ENCODE measurements at regions not wholly inside any gene's neighbourhood (a gene's known extent, or its start where the extent isn't known, plus 50 kb on each side); places are given as distances from the start of the nearest gene placed in this dataset.

DNA sequence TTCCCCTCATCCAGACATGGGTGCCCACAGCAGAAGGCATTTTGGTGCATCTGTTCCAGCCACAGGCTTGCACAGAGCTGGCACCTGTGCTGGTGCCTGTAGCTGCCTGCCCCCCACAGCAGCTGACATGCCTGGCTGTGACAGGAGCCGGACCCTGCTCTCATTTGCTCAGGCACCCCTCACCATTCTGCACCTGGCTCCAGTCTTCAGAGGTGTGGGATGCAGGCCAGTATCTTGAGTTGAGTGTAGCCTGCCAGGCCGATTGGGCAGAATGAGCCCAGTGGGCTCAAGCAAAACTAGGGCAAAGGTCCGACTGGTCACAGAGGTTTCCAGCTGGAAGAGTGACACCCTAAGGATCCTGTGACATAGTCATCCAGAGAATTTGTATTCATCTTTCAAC, 887.7 kb downstream of the CDH11 start:
- no peak overlapping the region for H2AFZ ChIP-seq (ENCODE audit: low read length)
- H3F3A ChIP-seq (ENCODE audit: insufficient read depth, low read length), result no peaks in the 10 kb centered on the region
- no peaks in the 10 kb centered on the region for H3K4me1 ChIP-seq (ENCODE audit: low read length)
- H3K9me2 ChIP-seq (replicated peaks; ENCODE audit: insufficient read depth, low read length), result no peaks in the 10 kb centered on the region
- H3K9ac ChIP-seq (ENCODE audit: low read length), result no peak overlapping the region
- H4K20me1 ChIP-seq (ENCODE audit: insufficient read depth, low read length), result no peaks in the 10 kb centered on the region
- H3K36me3 ChIP-seq (replicated peaks; ENCODE audit: insufficient read depth, low read length), result no peaks in the 10 kb centered on the region
- no peaks in the 10 kb centered on the region for H3K79me2 ChIP-seq (ENCODE audit: low read length)
- DNase-seq, result no peak
- H3K9me3 ChIP-seq (replicated peaks; ENCODE audit: insufficient read depth, low read length), result no peaks in the 10 kb centered on the region
- TF ChIP-seq EZH2 (optimal IDR thresholded peaks at IDR 0.05; ENCODE audit: low read depth, low read length), result no peak
- no peak for TF ChIP-seq EZH2phosphoT487 (IDR thresholded peaks at IDR 0.05; ENCODE audit: low read length)
- TF ChIP-seq, protein P1, sequence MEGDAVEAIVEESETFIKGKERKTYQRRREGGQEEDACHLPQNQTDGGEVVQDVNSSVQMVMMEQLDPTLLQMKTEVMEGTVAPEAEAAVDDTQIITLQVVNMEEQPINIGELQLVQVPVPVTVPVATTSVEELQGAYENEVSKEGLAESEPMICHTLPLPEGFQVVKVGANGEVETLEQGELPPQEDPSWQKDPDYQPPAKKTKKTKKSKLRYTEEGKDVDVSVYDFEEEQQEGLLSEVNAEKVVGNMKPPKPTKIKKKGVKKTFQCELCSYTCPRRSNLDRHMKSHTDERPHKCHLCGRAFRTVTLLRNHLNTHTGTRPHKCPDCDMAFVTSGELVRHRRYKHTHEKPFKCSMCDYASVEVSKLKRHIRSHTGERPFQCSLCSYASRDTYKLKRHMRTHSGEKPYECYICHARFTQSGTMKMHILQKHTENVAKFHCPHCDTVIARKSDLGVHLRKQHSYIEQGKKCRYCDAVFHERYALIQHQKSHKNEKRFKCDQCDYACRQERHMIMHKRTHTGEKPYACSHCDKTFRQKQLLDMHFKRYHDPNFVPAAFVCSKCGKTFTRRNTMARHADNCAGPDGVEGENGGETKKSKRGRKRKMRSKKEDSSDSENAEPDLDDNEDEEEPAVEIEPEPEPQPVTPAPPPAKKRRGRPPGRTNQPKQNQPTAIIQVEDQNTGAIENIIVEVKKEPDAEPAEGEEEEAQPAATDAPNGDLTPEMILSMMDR (IDR thresholded peaks at IDR 0.05; ENCODE audit: low read length), result no peak
- H3K4me2 ChIP-seq (ENCODE audit: low read depth, low read length), result no peak overlapping the region
- no peaks in the 10 kb centered on the region for H3K27me3 ChIP-seq (replicated peaks; ENCODE audit: insufficient read depth, low read length)
- no peak overlapping the region for H3K4me3 ChIP-seq (ENCODE audit: low read length)
- H3K27ac ChIP-seq (ENCODE audit: low read length), result no peak overlapping the region

DNA sequence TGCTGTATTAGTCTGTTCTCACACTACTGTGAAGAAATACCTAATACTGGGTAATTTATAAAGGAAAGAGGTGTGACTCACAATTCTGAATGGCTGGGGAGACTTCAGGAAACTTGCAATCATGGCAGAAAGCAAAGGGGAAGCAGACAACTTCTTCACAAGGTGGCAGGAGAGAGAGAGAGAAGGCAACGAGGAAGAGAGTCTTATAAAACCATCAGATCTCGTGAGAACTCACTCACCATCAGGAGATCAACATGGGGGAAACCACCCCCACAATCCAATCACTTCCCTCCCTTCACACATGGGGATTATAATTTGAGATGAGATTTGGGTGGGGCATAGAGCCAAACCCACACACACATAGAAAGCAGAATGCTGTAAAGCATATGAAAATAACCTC, 896.2 kb downstream of the CDH11 start:
- H4K20me1 ChIP-seq (ENCODE audit: insufficient read depth, low read length), result no peaks in the 10 kb centered on the region
- H3F3A ChIP-seq (ENCODE audit: insufficient read depth, low read length), result no peaks in the 10 kb centered on the region
- no peak overlapping the region for H3K4me3 ChIP-seq (ENCODE audit: low read length)
- no peak overlapping the region for H3K27ac ChIP-seq (ENCODE audit: low read length)
- TF ChIP-seq EZH2phosphoT487 (IDR thresholded peaks at IDR 0.05; ENCODE audit: low read length), result no peak
- TF ChIP-seq, protein P1 (IDR thresholded peaks at IDR 0.05; ENCODE audit: low read length), result no peak
- no peak for TF ChIP-seq EZH2 (optimal IDR thresholded peaks at IDR 0.05; ENCODE audit: low read depth, low read length)
- no peak for DNase-seq
- H3K9me2 ChIP-seq (replicated peaks; ENCODE audit: insufficient read depth, low read length), result no peaks in the 10 kb centered on the region
- H3K79me2 ChIP-seq (ENCODE audit: low read length), result no peaks in the 10 kb centered on the region
- no peaks in the 10 kb centered on the region for H3K36me3 ChIP-seq (replicated peaks; ENCODE audit: insufficient read depth, low read length)
- H3K9me3 ChIP-seq (replicated peaks; ENCODE audit: insufficient read depth, low read length), result no peaks in the 10 kb centered on the region
- H2AFZ ChIP-seq (ENCODE audit: low read length), result no peak overlapping the region
- no peaks in the 10 kb centered on the region for H3K27me3 ChIP-seq (replicated peaks; ENCODE audit: insufficient read depth, low read length)
- H3K4me2 ChIP-seq (ENCODE audit: low read depth, low read length), result no peak overlapping the region
- H3K9ac ChIP-seq (ENCODE audit: low read length), result no peak overlapping the region
- no peaks in the 10 kb centered on the region for H3K4me1 ChIP-seq (ENCODE audit: low read length)

DNA sequence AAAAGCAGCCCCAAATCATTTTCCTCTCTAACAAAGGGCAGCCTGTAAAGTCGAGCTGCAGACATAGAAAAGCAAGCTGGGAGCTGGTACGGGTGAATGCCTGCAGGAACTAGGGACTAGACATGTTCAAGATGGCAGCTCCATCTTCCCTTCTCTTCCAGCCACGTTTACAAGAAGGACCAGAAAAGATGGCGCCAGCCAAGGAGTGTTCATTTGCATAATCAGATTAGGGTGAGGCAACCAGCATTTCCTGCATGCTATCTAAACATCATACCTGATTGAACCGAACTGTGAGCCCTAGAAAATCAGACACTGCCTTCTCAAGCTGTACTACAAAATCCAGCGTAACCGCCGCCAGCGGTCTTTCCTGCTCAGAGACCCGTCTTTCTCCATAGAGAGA, 896.8 kb downstream of the CDH11 start:
- Histone ChIP-seq H4K20me1 (ENCODE audit: insufficient read depth, low read length) (no peaks in the 10 kb centered on the region), H3K9ac (ENCODE audit: low read length) (no peak overlapping the region)

More for the DNA sequence above, 896.8 kb downstream of the CDH11 start:
- Histone ChIP-seq H3K27me3 (replicated peaks; ENCODE audit: insufficient read depth, low read length) (no peaks in the 10 kb centered on the region), H3K79me2 (ENCODE audit: low read length) (no peaks in the 10 kb centered on the region), H3K4me3 (ENCODE audit: low read length) (no peak overlapping the region), H3K9me2 (replicated peaks; ENCODE audit: insufficient read depth, low read length) (no peaks in the 10 kb centered on the region), H3K4me1 (ENCODE audit: low read length) (no peaks in the 10 kb centered on the region), H3F3A (ENCODE audit: insufficient read depth, low read length) (no peaks in the 10 kb centered on the region), H3K27ac (ENCODE audit: low read length) (no peak overlapping the region), H3K36me3 (replicated peaks; ENCODE audit: insufficient read depth, low read length) (no peaks in the 10 kb centered on the region), H3K9me3 (replicated peaks; ENCODE audit: insufficient read depth, low read length) (no peaks in the 10 kb centered on the region), H2AFZ (ENCODE audit: low read length) (no peak overlapping the region), H3K4me2 (ENCODE audit: low read depth, low read length) (no peak overlapping the region)
- DNase-seq, result no peak
- TF ChIP-seq EZH2 (optimal IDR thresholded peaks at IDR 0.05; ENCODE audit: low read depth, low read length), result no peak
- TF ChIP-seq EZH2phosphoT487 (IDR thresholded peaks at IDR 0.05; ENCODE audit: low read length), result no peak
- TF ChIP-seq, protein P1 (IDR thresholded peaks at IDR 0.05; ENCODE audit: low read length), result no peak
